ENCODE measurements at regions not wholly inside any gene's neighbourhood (a gene's known extent, or its start where the extent isn't known, plus 50 kb on each side); places are given as distances from the start of the nearest gene placed in this dataset.

GRCh38 chr4:10281996-10282395 lies 165.4 kb upstream of the WDR1 start:
- Histone ChIP-seq H3K4me3 (no peak overlapping the region), H3K27ac (no peak overlapping the region), H3K27me3 (no peaks in the 10 kb centered on the region), H3K9me3 (no peaks in the 10 kb centered on the region), H3K36me3 (no peaks in the 10 kb centered on the region), H3K4me1 (no peaks in the 10 kb centered on the region)
- no peak for DNase-seq
- no peak for ATAC-seq
- TF ChIP-seq CTCF (IDR thresholded peaks at IDR 0.05), result no peak
- WGBS, 2 donors, result 39 to 71% methylated on average over 3 of the region's 3 CpGs
- intact Hi-C loops (cut with DNase I), result no loop called here

GRCh38 chr4:10279261-10279660 lies 162.7 kb upstream of the WDR1 start:
- DNase-seq (no peak), ATAC-seq (no peak)
- Histone ChIP-seq H3K4me1 (no peaks in the 10 kb centered on the region), H3K4me3 (no peak overlapping the region), H3K27me3 (no peaks in the 10 kb centered on the region), H3K36me3 (no peaks in the 10 kb centered on the region), H3K9me3 (no peaks in the 10 kb centered on the region), H3K27ac (no peak overlapping the region)
- TF ChIP-seq CTCF (IDR thresholded peaks at IDR 0.05), result no peak
- intact Hi-C loops (cut with DNase I), result no loop called here
- WGBS, 2 donors, result 72 to 83% methylated on average over 7 of the region's 7 CpGs

GRCh38 chr4:10278071-10278470 lies 161.5 kb upstream of the WDR1 start:
- TF ChIP-seq CTCF (IDR thresholded peaks at IDR 0.05), result no peak
- Histone ChIP-seq H3K27ac (no peak overlapping the region), H3K4me1 (no peaks in the 10 kb centered on the region), H3K27me3 (no peaks in the 10 kb centered on the region), H3K9me3 (no peaks in the 10 kb centered on the region), H3K36me3 (no peaks in the 10 kb centered on the region), H3K4me3 (no peak overlapping the region)
- 91 to 92% methylated on average over 5 of the region's 5 CpGs for WGBS, 2 donors
- no peak for ATAC-seq
- intact Hi-C loops (cut with DNase I), result no loop called here
- no peak for DNase-seq

- Histone ChIP-seq H3K27ac (no peak overlapping the region), H3K27me3 (no peaks in the 10 kb centered on the region), H3K4me1 (no peaks in the 10 kb centered on the region), H3K4me3 (no peak overlapping the region), H3K9me3 (no peaks in the 10 kb centered on the region), H3K36me3 (no peaks in the 10 kb centered on the region)
- ATAC-seq (no peak), DNase-seq (no peak)
- intact Hi-C loops (cut with DNase I), result no loop called here
- 74 to 87% methylated on average over 4 of the region's 4 CpGs for WGBS, 2 donors
- TF ChIP-seq CTCF (IDR thresholded peaks at IDR 0.05), result no peak
Measured at GRCh38 chr4:10276152-10276551, 159.6 kb upstream of the WDR1 start.

- Histone ChIP-seq H3K27ac (no peak overlapping the region), H3K27me3 (no peaks in the 10 kb centered on the region), H3K4me1 (no peaks in the 10 kb centered on the region), H3K9me3 (no peaks in the 10 kb centered on the region), H3K4me3 (no peak overlapping the region), H3K36me3 (no peaks in the 10 kb centered on the region)
- TF ChIP-seq CTCF (IDR thresholded peaks at IDR 0.05), result no peak
- DNase-seq, result no peak
- intact Hi-C loops (cut with DNase I), result no loop called here
- peak in 4 of 8 donors; percentile 35 to 61 (median 47) for ATAC-seq
- 66 to 82% methylated on average over 4 of the region's 4 CpGs for WGBS, 2 donors
Measured at GRCh38 chr4:10275696-10276095, 159.1 kb upstream of the WDR1 start.
